ENCODE measurements at regions not wholly inside any gene's neighbourhood (a gene's known extent, or its start where the extent isn't known, plus 50 kb on each side); places are given as distances from the start of the nearest gene placed in this dataset.

DNA sequence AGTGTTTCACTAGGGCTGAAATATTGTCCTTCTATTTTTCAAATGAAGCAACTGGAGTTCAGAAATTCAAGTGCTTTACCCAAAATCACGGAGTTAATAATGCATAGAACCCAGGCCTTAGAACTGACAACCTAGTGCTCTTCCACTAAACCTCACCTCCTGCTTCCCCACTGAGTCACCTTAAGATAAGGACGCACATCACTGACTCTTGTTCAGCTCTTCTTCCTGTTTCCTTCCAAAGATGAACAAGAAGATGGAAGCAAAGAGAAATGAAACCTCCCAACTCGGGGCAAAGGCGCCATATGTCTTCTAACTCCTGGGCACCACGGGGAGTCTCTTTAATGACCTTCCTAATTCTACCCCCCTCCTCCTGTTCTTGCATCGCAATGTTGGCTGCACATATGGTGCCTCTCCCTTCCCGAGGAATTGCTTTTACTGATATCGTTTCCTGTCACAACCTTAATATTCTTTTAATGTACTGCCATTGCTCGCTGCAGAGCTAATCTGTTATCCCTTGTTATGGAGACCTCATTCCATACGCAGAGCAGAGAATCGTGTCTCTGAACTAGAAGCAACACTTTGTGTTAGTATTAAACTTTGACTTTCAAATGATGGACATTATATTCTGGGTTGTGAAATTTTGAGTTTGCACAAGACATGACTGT lies 591.4 kb downstream of the TMEM114 start:
- ATAC-seq (no peak), DNase-seq (no peak)
- Histone ChIP-seq H3K9me3 (no peaks in the 10 kb centered on the region), H3K27me3 (no peaks in the 10 kb centered on the region), H3K27ac (no peak overlapping the region), H3K4me3 (no peak overlapping the region), H3K36me3 (no peaks in the 10 kb centered on the region), H3K4me1 (no peaks in the 10 kb centered on the region)
- TF ChIP-seq, protein P1, sequence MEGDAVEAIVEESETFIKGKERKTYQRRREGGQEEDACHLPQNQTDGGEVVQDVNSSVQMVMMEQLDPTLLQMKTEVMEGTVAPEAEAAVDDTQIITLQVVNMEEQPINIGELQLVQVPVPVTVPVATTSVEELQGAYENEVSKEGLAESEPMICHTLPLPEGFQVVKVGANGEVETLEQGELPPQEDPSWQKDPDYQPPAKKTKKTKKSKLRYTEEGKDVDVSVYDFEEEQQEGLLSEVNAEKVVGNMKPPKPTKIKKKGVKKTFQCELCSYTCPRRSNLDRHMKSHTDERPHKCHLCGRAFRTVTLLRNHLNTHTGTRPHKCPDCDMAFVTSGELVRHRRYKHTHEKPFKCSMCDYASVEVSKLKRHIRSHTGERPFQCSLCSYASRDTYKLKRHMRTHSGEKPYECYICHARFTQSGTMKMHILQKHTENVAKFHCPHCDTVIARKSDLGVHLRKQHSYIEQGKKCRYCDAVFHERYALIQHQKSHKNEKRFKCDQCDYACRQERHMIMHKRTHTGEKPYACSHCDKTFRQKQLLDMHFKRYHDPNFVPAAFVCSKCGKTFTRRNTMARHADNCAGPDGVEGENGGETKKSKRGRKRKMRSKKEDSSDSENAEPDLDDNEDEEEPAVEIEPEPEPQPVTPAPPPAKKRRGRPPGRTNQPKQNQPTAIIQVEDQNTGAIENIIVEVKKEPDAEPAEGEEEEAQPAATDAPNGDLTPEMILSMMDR (IDR thresholded peaks at IDR 0.05): no peak
- intact Hi-C loops (cut with DNase I): no loop called here

DNA sequence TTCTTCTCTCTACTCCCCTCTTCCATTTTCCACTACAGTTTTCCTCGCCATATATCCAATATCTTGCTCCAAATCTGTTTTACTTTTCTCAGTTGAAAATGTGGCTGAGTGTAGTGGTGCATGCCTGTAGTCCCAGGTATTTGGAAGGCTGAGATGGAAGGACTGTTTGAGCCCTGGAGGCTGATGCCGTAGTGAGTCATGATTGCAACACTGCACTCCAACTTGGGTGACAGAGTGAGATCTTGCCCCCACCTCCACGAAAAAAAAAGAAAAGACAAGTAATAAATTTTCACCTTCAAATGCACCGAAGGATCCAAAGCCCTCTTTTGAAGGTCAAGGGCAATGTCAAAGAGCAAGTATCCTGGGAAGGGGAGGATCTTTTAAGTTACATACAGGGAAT lies 592.3 kb downstream of the TMEM114 start:
- no peak overlapping the region for H3K4me3 ChIP-seq
- intact Hi-C loops (cut with DNase I): no loop called here
- no peaks in the 10 kb centered on the region for H3K27me3 ChIP-seq
- H3K27ac ChIP-seq: no peak overlapping the region
- no peaks in the 10 kb centered on the region for H3K36me3 ChIP-seq
- H3K4me1 ChIP-seq: no peaks in the 10 kb centered on the region
- DNase-seq (no peak), ATAC-seq (no peak)
- TF ChIP-seq, protein P1 (IDR thresholded peaks at IDR 0.05): no peak
- H3K9me3 ChIP-seq: no peaks in the 10 kb centered on the region

DNA sequence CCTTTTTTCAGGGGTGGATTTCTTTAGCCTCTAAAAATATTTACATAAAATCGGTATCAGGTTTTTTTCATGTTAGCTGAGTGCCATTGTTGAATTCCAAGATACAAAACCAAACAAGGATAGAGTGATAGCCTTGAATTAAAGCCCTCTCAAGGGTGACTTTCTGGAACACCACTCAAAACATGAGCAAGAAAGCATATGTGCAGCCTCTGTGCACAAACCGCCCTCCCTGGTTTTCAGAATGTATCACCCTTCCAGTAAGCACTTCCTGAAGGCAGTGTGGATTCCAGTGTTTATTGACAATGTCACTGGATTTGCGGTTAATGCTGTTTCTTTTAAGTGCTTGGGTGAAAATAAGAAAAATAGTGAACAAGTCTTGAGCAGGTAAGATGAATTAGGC lies 597.7 kb downstream of the TMEM114 start:
- Histone ChIP-seq H3K27me3 (no peaks in the 10 kb centered on the region), H3K27ac (no peak overlapping the region), H3K4me3 (no peak overlapping the region), H3K9me3 (no peaks in the 10 kb centered on the region), H3K36me3 (no peaks in the 10 kb centered on the region), H3K4me1 (no peaks in the 10 kb centered on the region)
- intact Hi-C loops (cut with DNase I): no loop called here
- DNase-seq: no peak
- no peak for ATAC-seq
- TF ChIP-seq, protein P1 (IDR thresholded peaks at IDR 0.05): no peak

DNA sequence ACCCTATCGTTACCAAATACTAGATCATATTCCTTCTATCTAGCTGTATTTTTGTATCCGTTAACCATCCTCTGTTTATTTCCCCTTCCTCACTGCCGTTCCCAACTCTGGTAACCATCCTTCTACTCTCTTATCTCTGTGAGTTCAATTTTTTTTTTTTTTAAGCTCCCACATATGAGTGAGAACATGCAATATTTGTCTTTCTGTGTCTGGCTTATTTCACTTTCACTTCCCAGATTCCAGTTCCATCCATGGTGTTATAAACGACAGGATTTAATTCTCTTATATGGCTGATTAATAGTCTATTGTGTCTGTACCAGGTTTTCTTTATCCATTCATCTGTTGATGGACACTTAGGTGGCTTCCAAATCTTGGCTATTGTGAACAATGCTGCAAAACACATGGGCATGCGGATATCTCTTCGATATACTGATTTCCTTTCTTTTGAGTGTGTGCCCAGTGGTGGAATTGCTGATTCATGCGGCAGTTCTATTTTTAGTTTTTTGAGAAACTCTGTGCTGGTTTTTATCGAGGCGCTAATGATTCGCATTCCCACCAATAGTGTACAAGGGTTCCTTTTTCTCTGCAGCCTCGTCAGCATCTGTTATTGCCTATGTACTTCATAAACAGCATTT lies 599.6 kb downstream of the TMEM114 start:
- Histone ChIP-seq H3K27ac (no peak overlapping the region), H3K36me3 (no peaks in the 10 kb centered on the region), H3K27me3 (no peaks in the 10 kb centered on the region), H3K9me3 (no peaks in the 10 kb centered on the region), H3K4me3 (no peak overlapping the region), H3K4me1 (no peaks in the 10 kb centered on the region)
- TF ChIP-seq, protein P1 (IDR thresholded peaks at IDR 0.05): no peak
- intact Hi-C loops (cut with DNase I): no loop called here
- DNase-seq (no peak), ATAC-seq (no peak)

DNA sequence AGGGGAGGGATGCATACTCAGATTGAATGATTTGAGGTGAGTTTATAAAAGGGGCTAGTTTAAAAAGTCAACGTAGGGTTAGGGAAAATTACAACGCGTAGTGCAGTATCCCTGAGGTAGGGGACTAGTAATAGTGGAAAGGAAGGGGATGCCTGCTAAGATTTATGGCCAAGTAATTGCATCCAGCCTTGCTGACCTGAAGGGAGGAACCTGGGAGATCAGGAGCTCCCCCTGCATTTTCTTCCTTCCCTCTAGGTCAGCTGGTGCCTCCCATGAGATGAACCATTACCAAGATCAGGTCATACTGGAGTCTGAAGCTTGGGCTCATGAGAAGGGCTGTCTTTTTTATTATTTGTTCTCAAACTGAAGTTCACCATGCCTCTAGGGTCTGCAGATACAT lies 606.6 kb downstream of the TMEM114 start:
- intact Hi-C loops (cut with DNase I): no loop called here
- DNase-seq (no peak), ATAC-seq (no peak)
- no peaks in the 10 kb centered on the region for H3K36me3 ChIP-seq
- no peaks in the 10 kb centered on the region for H3K9me3 ChIP-seq
- no peaks in the 10 kb centered on the region for H3K4me1 ChIP-seq
- TF ChIP-seq, protein P1 (IDR thresholded peaks at IDR 0.05): no peak
- H3K4me3 ChIP-seq: no peak overlapping the region
- H3K27ac ChIP-seq: no peak overlapping the region
- no peaks in the 10 kb centered on the region for H3K27me3 ChIP-seq

Measured in upper lobe of right lung (tissue), 1 donor.